ENCODE measurements at regions not wholly inside any gene's neighbourhood (a gene's known extent, or its start where the extent isn't known, plus 50 kb on each side); places are given as distances from the start of the nearest gene placed in this dataset.

DNA sequence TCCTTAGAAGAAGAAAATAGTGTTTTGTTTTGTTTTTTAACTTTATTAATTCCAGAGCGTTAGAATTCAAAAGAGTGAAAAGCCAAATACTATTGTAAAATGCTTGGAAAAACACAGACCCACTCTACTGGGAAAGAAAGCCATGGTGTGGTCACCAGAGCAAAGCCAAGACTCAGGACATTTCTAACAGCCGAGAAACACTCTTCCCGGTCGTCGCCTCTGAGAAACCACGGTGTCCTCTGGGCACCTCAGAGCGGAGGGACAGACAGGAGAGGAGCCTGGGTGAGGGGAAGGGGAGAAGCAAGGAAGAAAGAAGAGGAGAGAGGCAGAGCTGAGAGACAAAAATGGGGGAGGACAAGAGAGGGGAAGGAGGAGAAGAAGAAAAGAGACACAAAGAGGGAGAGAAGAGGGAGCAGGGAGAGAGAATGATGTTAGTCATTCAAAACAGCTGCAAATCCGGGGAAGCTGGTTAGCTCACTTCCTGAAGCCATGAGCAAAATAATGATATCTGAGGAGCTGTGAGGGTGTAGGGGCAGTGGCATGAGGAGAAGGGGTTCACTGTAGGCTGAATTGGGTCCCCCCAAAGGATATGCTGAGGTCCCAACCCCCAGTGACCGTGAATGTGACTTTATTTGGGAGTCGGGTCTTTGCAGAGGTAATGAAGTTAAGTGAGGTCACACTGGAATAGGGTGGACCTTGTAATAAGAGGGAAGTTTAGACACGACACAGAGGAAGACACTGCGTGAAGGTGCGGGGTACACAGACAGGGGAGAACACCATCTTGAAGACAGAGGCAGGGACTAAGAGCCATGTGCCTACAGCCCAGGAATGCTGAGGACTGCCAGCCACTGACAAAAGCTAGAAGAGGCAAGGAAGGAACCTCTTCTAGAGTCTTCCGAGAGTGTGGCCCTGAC is 58.2 kb upstream of the DMRTB1 start (continued):
- TF ChIP-seq, protein P1, sequence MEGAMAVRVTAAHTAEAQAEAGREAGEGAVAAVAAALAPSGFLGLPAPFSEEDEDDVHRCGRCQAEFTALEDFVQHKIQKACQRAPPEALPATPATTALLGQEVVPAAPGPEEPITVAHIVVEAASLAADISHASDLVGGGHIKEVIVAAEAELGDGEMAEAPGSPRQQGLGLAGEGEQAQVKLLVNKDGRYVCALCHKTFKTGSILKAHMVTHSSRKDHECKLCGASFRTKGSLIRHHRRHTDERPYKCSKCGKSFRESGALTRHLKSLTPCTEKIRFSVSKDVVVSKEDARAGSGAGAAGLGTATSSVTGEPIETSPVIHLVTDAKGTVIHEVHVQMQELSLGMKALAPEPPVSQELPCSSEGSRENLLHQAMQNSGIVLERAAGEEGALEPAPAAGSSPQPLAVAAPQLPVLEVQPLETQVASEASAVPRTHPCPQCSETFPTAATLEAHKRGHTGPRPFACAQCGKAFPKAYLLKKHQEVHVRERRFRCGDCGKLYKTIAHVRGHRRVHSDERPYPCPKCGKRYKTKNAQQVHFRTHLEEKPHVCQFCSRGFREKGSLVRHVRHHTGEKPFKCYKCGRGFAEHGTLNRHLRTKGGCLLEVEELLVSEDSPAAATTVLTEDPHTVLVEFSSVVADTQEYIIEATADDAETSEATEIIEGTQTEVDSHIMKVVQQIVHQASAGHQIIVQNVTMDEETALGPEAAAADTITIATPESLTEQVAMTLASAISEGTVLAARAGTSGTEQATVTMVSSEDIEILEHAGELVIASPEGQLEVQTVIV (IDR thresholded peaks at IDR 0.05; ENCODE audit: borderline replicate concordance, partially characterized antibody) = no peak
- TF ChIP-seq IKZF2 (IDR thresholded peaks at IDR 0.05) = no peak
- TF ChIP-seq, protein P2, sequence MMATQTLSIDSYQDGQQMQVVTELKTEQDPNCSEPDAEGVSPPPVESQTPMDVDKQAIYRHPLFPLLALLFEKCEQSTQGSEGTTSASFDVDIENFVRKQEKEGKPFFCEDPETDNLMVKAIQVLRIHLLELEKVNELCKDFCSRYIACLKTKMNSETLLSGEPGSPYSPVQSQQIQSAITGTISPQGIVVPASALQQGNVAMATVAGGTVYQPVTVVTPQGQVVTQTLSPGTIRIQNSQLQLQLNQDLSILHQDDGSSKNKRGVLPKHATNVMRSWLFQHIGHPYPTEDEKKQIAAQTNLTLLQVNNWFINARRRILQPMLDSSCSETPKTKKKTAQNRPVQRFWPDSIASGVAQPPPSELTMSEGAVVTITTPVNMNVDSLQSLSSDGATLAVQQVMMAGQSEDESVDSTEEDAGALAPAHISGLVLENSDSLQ (IDR thresholded peaks at IDR 0.05) = no peak

DNA sequence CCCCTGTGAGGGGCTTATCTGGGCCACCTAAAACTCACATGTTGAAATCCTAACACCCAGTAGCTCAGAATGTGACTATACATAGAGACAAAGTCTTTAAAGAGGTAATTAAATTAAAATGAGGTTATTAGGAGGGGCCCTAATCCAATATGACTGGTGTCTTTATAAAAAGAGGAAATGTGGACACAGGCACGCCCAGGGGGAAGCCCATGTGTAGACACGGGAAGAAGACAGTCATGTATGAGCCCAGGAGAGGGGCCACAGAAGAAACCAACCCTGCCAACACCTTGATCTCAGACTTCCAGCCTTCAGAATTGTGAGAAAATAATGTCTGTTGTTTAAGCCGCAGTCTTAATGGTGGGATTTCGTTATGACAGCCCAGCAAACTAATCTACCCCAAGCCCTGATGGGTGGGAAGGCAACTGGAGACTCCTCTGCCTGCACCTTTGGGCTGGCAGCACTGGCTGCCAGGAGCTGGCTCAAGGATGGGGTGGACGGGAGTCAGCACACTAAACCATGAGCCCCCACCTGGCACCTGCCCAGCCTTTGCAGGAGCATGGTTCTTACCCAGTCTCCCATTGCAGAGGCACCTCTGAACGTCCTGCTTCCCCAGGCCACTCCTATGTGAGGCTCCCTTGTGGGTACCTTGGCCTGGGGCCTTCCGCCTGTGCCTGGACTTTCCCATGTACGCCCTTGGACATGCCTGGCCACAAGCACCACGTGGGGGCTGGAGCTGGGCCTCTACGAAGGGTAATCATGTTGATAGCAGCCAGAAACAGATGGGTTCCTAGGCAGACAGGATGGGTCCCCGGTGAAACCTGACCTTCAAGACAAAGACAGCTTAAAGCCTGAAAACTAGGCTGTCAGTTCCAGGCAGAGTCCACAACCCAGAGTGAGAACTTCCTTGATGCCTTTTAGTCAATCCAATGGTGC is 57.1 kb upstream of the DMRTB1 start:
- no peak overlapping the region for H2AFZ ChIP-seq (ENCODE audit: control insufficient read depth, low read depth, low read length)
- H3K79me2 ChIP-seq (ENCODE audit: control insufficient read depth, insufficient read depth, low read length) = no peaks in the 10 kb centered on the region
- no peak overlapping the region for H3K27ac ChIP-seq (ENCODE audit: control insufficient read depth, insufficient read depth)
- no peaks in the 10 kb centered on the region; the same call in 1 of the 2 replicates for H3K4me1 ChIP-seq (ENCODE audit: control insufficient read depth, insufficient read depth, low read length)
- intact Hi-C loops (cut with micrococcal nuclease; ENCODE audit: unreplicated experiment) (no loop called here), in situ Hi-C loops (cut with MboI) (no loop called here)
- POLR2A ChIA-PET = interaction anchor here (3.4 kb wide), 1 partner anchor 11 kb away, joined by 18 read pairs; no protein-coding TSS in a partner anchor
- ATAC-seq (peak; percentile 62), FAIRE-seq (no peak), DNase-seq (ENCODE audit: low read depth, low spot score) (no peak)
- no peaks in the 10 kb centered on the region for H3K36me3 ChIP-seq (ENCODE audit: control insufficient read depth in 2 of 2, insufficient read depth in 2 of 2, low read length in 1 of 2)
- RAD21 ChIA-PET (ENCODE audit: unreplicated experiment) = interaction anchor here (1.6 to 2.2 kb wide), 2 partner anchors 9 to 11 kb away, joined by 6 to 12 read pairs; no protein-coding TSS in a partner anchor
- no peak overlapping the region for H3K4me3 ChIP-seq
- peaks cover 1 to 2% of the 10 kb centered on the region in 2 experiments; a peak in 3 of 4 replicates for H3K27me3 ChIP-seq (replicated peaks in 1 of 2; ENCODE audit: control insufficient read depth in 2 of 2, insufficient read depth in 2 of 2, low read length in 1 of 2)
- TF ChIP-seq NFIC (IDR thresholded peaks at IDR 0.05; ENCODE audit: low read depth, low read length) (no peak), SPI1 (IDR thresholded peaks at IDR 0.05; ENCODE audit: borderline replicate concordance, insufficient read depth, low read depth, low read length) (peak; percentile 63; the same call in 1 of the 2 replicates), YBX1 (IDR thresholded peaks at IDR 0.05) (no peak)
- TF ChIP-seq, protein P3, sequence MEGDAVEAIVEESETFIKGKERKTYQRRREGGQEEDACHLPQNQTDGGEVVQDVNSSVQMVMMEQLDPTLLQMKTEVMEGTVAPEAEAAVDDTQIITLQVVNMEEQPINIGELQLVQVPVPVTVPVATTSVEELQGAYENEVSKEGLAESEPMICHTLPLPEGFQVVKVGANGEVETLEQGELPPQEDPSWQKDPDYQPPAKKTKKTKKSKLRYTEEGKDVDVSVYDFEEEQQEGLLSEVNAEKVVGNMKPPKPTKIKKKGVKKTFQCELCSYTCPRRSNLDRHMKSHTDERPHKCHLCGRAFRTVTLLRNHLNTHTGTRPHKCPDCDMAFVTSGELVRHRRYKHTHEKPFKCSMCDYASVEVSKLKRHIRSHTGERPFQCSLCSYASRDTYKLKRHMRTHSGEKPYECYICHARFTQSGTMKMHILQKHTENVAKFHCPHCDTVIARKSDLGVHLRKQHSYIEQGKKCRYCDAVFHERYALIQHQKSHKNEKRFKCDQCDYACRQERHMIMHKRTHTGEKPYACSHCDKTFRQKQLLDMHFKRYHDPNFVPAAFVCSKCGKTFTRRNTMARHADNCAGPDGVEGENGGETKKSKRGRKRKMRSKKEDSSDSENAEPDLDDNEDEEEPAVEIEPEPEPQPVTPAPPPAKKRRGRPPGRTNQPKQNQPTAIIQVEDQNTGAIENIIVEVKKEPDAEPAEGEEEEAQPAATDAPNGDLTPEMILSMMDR (IDR thresholded peaks at IDR 0.05 in 2 of 3, conservative IDR thresholded peaks at IDR 0.05 in 1 of 3; ENCODE audit: control insufficient read depth in 2 of 3, extremely low read depth in 1 of 3, insufficient read depth in 1 of 3, low read depth in 3 of 3, low read length in 3 of 3) = no peak
- H3K9ac ChIP-seq (ENCODE audit: control insufficient read depth, insufficient read depth, low read length) = no peak overlapping the region
- SMC1A ChIA-PET (ENCODE audit: uncharacterized antibody, unreplicated experiment) = interaction anchor here (1.5 to 1.8 kb wide), 2 partner anchors 9 to 11 kb away, joined by 4 to 5 read pairs; no protein-coding TSS in a partner anchor
- no peak overlapping the region for H3K4me2 ChIP-seq (ENCODE audit: control insufficient read depth, insufficient read depth)
- H3K9me3 ChIP-seq (replicated peaks; ENCODE audit: control insufficient read depth, insufficient read depth, low read length) = no peaks in the 10 kb centered on the region
- 33% methylated on average over 11 of the region's 11 CpGs for WGBS (ENCODE audit: insufficient coverage, insufficient replicate concordance, low lambda C conversion rate, missing lambda C conversion rate)
- CTCF ChIA-PET = interaction anchor here (1.0 to 5.5 kb wide), 3 partner anchors 8 to 123 kb away, joined by 4 to 46 read pairs (median 11); no protein-coding TSS in a partner anchor
- BruUV-seq (replicated peaks) = no TSS peak
- no peaks in the 10 kb centered on the region for H4K20me1 ChIP-seq (ENCODE audit: control insufficient read depth, insufficient read depth)
